ENCODE measurements at regions not wholly inside any gene's neighbourhood (a gene's known extent, or its start where the extent isn't known, plus 50 kb on each side); places are given as distances from the start of the nearest gene placed in this dataset.
A peak's percentile ranks its signal among the peaks of the same experiment; 100 is the strongest.

DNA sequence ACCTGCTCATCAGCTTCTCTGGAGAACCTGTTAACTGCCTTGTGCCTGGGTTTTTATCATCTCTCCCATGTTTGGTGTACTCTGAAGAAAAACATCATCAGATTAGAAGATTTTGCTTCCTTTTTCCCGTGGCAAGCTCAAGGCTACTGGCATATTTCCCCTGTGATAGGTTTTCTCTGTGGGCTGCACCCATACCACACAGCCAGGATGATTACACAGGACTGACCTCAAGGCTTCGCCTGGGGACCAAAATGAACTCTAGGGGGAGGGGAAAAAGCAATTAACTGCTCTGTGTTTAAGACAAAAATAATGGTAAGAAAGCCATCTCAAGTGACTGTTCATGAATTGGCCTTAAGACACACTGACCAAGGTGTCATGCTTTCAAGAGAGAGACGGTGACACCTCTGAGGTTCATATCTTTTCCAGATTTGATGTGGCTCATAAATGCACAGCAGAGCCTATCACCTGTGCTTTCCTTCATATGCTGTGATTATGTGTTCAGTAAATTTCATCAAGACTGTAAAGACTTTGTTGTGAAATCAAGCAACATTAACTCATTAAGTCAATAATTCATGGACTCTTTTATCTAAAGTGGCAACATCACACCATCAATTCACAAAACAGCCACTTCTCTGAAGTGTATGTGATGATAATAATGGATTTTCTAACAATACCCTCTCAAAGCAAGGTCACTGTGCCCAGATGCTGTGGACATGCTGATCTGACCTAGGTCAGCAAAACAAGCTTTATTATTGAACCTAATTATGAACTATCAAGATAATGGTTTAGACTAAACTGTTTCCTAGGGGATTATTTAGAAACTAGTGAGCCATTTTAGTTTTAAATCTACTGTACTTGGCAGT lies 427.9 kb downstream of the WDR72 start:
- Histone ChIP-seq H3K4me2 (ENCODE audit: low read length) (no peak overlapping the region), H3K4me3 (ENCODE audit: low read length) (no peak overlapping the region), H3K4me1 (ENCODE audit: control insufficient read depth, low read depth, low read length) (no peaks in the 10 kb centered on the region), H3K79me1 (ENCODE audit: low read length) (no peaks in the 10 kb centered on the region), H3K79me2 (ENCODE audit: control insufficient read depth, insufficient read depth, low read length) (no peaks in the 10 kb centered on the region), H2BK5ac (ENCODE audit: low read length) (no peak overlapping the region), H4K8ac (ENCODE audit: low read depth, low read length) (no peak overlapping the region), H3K4ac (ENCODE audit: low read depth, low read length) (no peak overlapping the region), H3K23ac (ENCODE audit: low read length) (no peak overlapping the region), H2AK5ac (ENCODE audit: low read length) (no peak overlapping the region), H2BK15ac (replicated peaks; ENCODE audit: low read depth) (no peak overlapping the region), H3K9ac (ENCODE audit: low read length) (no peak overlapping the region), H3K18ac (ENCODE audit: low read length) (no peak overlapping the region), H3K56ac (ENCODE audit: low read length) (no peak overlapping the region), H3K36me3 (ENCODE audit: control insufficient read depth, insufficient read depth, low read length) (no peaks in the 10 kb centered on the region), H2BK120ac (ENCODE audit: low read depth, low read length) (no peak overlapping the region), H3K27me3 (ENCODE audit: insufficient read depth, low read length, poor library complexity) (no peaks in the 10 kb centered on the region), H4K5ac (ENCODE audit: low read length) (no peak overlapping the region), H3K27ac (ENCODE audit: low read depth, low read length) (no peak overlapping the region)
- no CpG with 5 or more reads among the region's 3 CpGs for WGBS (ENCODE audit: extremely low coverage, insufficient coverage, low lambda C conversion rate)
- DNase-seq = no peak

DNA sequence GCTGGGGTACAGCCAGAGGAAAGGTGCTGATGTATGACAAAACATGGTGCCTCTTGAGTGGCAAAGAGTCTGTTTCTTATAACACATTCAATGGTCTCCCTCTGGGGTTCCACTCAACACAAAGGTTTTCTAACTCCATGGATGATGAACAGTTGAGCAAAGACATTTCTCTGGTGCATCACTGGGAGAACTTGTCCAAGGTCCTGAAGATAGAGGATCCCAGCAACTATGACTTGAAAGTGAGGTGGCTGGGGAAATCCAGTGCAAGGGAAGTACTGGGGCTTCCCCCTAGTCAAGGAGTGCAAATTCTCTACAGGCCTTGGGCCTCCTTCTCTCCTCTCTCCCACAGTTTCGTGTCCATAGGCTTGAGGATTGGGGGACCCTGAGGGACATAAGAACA lies 431.1 kb downstream of the WDR72 start:
- Histone ChIP-seq H3K27me3 (ENCODE audit: insufficient read depth, low read length, poor library complexity) (no peaks in the 10 kb centered on the region), H3K4me1 (ENCODE audit: control insufficient read depth, low read depth, low read length) (no peaks in the 10 kb centered on the region), H3K36me3 (ENCODE audit: control insufficient read depth, insufficient read depth, low read length) (no peaks in the 10 kb centered on the region), H2BK15ac (replicated peaks; ENCODE audit: low read depth) (no peak overlapping the region), H3K79me2 (ENCODE audit: control insufficient read depth, insufficient read depth, low read length) (no peaks in the 10 kb centered on the region), H3K4me2 (ENCODE audit: low read length) (no peak overlapping the region), H3K4ac (ENCODE audit: low read depth, low read length) (no peak overlapping the region), H3K27ac (ENCODE audit: low read depth, low read length) (no peak overlapping the region), H4K5ac (ENCODE audit: low read length) (no peak overlapping the region), H2BK120ac (ENCODE audit: low read depth, low read length) (no peak overlapping the region), H2BK5ac (ENCODE audit: low read length) (no peak overlapping the region), H3K9ac (ENCODE audit: low read length) (no peak overlapping the region), H4K8ac (ENCODE audit: low read depth, low read length) (no peak overlapping the region), H3K18ac (ENCODE audit: low read length) (no peak overlapping the region), H3K23ac (ENCODE audit: low read length) (no peak overlapping the region), H2AK5ac (ENCODE audit: low read length) (no peak overlapping the region), H3K56ac (ENCODE audit: low read length) (no peak overlapping the region), H3K79me1 (ENCODE audit: low read length) (no peaks in the 10 kb centered on the region), H3K4me3 (ENCODE audit: low read length) (no peak overlapping the region)
- no CpG with 5 or more reads among the region's 1 CpG for WGBS (ENCODE audit: extremely low coverage, insufficient coverage, low lambda C conversion rate)
- DNase-seq = peak; percentile 39

DNA sequence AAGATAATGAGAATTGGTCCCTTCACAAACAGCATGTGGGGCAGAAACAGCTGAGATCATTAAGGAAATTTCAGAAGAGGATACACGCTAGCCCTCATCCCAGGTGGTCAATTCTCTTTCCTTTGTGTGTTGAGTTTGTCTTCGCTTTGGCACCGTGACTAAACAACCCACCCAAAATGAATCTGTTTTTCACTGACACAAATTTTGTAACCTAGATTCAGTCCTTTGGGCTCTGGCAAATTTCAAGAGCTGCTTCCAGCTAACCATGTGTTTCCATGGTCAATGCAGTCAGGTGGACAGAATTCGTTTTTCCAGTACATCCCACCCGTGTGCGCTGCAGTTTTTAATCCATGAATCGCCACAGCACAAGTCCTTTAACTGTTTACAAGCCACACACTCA lies 435.4 kb downstream of the WDR72 start:
- no peak for DNase-seq
- no peaks in the 10 kb centered on the region for H3K27me3 ChIP-seq (ENCODE audit: insufficient read depth, low read length, poor library complexity)
- H3K79me2 ChIP-seq (ENCODE audit: control insufficient read depth, insufficient read depth, low read length) = no peaks in the 10 kb centered on the region
- H3K56ac ChIP-seq (ENCODE audit: low read length) = no peak overlapping the region
- no peak overlapping the region for H3K27ac ChIP-seq (ENCODE audit: low read depth, low read length)
- no peak overlapping the region for H3K4ac ChIP-seq (ENCODE audit: low read depth, low read length)
- H3K4me3 ChIP-seq (ENCODE audit: low read length) = no peak overlapping the region
- no peak overlapping the region for H2BK5ac ChIP-seq (ENCODE audit: low read length)
- H3K36me3 ChIP-seq (ENCODE audit: control insufficient read depth, insufficient read depth, low read length) = no peaks in the 10 kb centered on the region
- H2AK5ac ChIP-seq (ENCODE audit: low read length) = no peak overlapping the region
- no peak overlapping the region for H3K9ac ChIP-seq (ENCODE audit: low read length)
- no peak overlapping the region for H3K18ac ChIP-seq (ENCODE audit: low read length)
- H2BK120ac ChIP-seq (ENCODE audit: low read depth, low read length) = no peak overlapping the region
- H3K4me1 ChIP-seq (ENCODE audit: control insufficient read depth, low read depth, low read length) = no peaks in the 10 kb centered on the region
- no peaks in the 10 kb centered on the region for H3K79me1 ChIP-seq (ENCODE audit: low read length)
- no peak overlapping the region for H3K23ac ChIP-seq (ENCODE audit: low read length)
- H4K5ac ChIP-seq (ENCODE audit: low read length) = no peak overlapping the region
- no peak overlapping the region for H2BK15ac ChIP-seq (replicated peaks; ENCODE audit: low read depth)
- no peak overlapping the region for H4K8ac ChIP-seq (ENCODE audit: low read depth, low read length)
- no peak overlapping the region for H3K4me2 ChIP-seq (ENCODE audit: low read length)
- no CpG with 5 or more reads among the region's 7 CpGs for WGBS (ENCODE audit: extremely low coverage, insufficient coverage, low lambda C conversion rate)

DNA sequence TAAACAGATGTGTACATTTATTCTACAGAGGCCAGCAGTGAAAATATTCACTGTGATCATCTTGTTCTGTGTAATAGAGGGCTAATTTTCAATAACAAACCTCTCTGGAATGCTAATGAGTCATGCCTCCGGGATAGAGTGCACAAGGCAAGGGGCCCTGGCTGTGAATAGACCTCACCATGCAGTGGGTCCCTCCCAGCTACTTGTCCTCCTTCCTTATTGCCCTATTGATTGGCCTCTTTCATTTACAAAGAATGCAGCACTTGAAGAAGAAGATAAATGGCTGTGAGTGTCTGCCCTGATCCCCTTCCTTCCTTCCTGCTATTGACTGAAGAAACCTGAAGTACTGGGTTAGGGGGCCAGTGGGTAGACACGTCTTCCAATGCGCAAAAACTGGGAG lies 436.3 kb downstream of the WDR72 start:
- no peak overlapping the region for H4K5ac ChIP-seq (ENCODE audit: low read length)
- H3K9ac ChIP-seq (ENCODE audit: low read length) = no peak overlapping the region
- no peaks in the 10 kb centered on the region for H3K79me1 ChIP-seq (ENCODE audit: low read length)
- H2BK120ac ChIP-seq (ENCODE audit: low read depth, low read length) = no peak overlapping the region
- no peak overlapping the region for H2BK15ac ChIP-seq (replicated peaks; ENCODE audit: low read depth)
- H3K18ac ChIP-seq (ENCODE audit: low read length) = no peak overlapping the region
- H2BK5ac ChIP-seq (ENCODE audit: low read length) = no peak overlapping the region
- H3K4me1 ChIP-seq (ENCODE audit: control insufficient read depth, low read depth, low read length) = no peaks in the 10 kb centered on the region
- no peak overlapping the region for H3K27ac ChIP-seq (ENCODE audit: low read depth, low read length)
- DNase-seq = peak; percentile 51
- H3K27me3 ChIP-seq (ENCODE audit: insufficient read depth, low read length, poor library complexity) = no peaks in the 10 kb centered on the region
- H3K36me3 ChIP-seq (ENCODE audit: control insufficient read depth, insufficient read depth, low read length) = no peaks in the 10 kb centered on the region
- H2AK5ac ChIP-seq (ENCODE audit: low read length) = no peak overlapping the region
- no CpG with 5 or more reads among the region's 3 CpGs for WGBS (ENCODE audit: extremely low coverage, insufficient coverage, low lambda C conversion rate)
- H3K56ac ChIP-seq (ENCODE audit: low read length) = no peak overlapping the region
- H4K8ac ChIP-seq (ENCODE audit: low read depth, low read length) = no peak overlapping the region
- no peak overlapping the region for H3K23ac ChIP-seq (ENCODE audit: low read length)
- H3K79me2 ChIP-seq (ENCODE audit: control insufficient read depth, insufficient read depth, low read length) = no peaks in the 10 kb centered on the region
- no peak overlapping the region for H3K4ac ChIP-seq (ENCODE audit: low read depth, low read length)
- H3K4me2 ChIP-seq (ENCODE audit: low read length) = no peak overlapping the region
- H3K4me3 ChIP-seq (ENCODE audit: low read length) = no peak overlapping the region

DNA sequence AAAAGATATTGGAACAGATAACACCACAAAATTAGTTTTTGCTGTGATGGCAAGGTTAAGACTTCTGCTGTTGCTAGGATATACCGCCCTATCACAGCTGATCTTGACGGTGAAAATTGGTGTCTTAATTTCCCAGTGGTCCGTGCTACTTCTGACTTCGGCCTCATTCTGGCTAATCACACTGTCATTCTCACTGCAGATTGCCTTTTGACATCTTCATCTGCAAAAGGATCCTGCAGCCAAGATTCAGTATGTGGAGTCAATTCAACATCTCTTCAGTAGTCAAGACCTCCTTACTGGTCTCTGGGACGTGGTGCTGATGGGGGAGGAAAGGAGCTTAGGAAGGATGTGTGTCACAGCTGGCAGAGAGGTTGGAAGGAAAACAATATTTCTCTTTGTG lies 438.6 kb downstream of the WDR72 start:
- H3K4me1 ChIP-seq (ENCODE audit: control insufficient read depth, low read depth, low read length) = no peaks in the 10 kb centered on the region
- H2BK120ac ChIP-seq (ENCODE audit: low read depth, low read length) = no peak overlapping the region
- no peak overlapping the region for H3K4ac ChIP-seq (ENCODE audit: low read depth, low read length)
- H4K5ac ChIP-seq (ENCODE audit: low read length) = no peak overlapping the region
- H3K79me2 ChIP-seq (ENCODE audit: control insufficient read depth, insufficient read depth, low read length) = no peaks in the 10 kb centered on the region
- no peak overlapping the region for H2BK15ac ChIP-seq (replicated peaks; ENCODE audit: low read depth)
- H3K18ac ChIP-seq (ENCODE audit: low read length) = no peak overlapping the region
- H3K9ac ChIP-seq (ENCODE audit: low read length) = no peak overlapping the region
- H3K56ac ChIP-seq (ENCODE audit: low read length) = no peak overlapping the region
- H4K8ac ChIP-seq (ENCODE audit: low read depth, low read length) = no peak overlapping the region
- no peaks in the 10 kb centered on the region for H3K79me1 ChIP-seq (ENCODE audit: low read length)
- H2AK5ac ChIP-seq (ENCODE audit: low read length) = no peak overlapping the region
- H3K27ac ChIP-seq (ENCODE audit: low read depth, low read length) = no peak overlapping the region
- no peak for DNase-seq
- no peak overlapping the region for H3K23ac ChIP-seq (ENCODE audit: low read length)
- H3K27me3 ChIP-seq (ENCODE audit: insufficient read depth, low read length, poor library complexity) = no peaks in the 10 kb centered on the region
- H3K4me3 ChIP-seq (ENCODE audit: low read length) = no peak overlapping the region
- no peaks in the 10 kb centered on the region for H3K36me3 ChIP-seq (ENCODE audit: control insufficient read depth, insufficient read depth, low read length)
- no peak overlapping the region for H2BK5ac ChIP-seq (ENCODE audit: low read length)
- no peak overlapping the region for H3K4me2 ChIP-seq (ENCODE audit: low read length)
- no CpG with 5 or more reads among the region's 5 CpGs for WGBS (ENCODE audit: extremely low coverage, insufficient coverage, low lambda C conversion rate)

DNA sequence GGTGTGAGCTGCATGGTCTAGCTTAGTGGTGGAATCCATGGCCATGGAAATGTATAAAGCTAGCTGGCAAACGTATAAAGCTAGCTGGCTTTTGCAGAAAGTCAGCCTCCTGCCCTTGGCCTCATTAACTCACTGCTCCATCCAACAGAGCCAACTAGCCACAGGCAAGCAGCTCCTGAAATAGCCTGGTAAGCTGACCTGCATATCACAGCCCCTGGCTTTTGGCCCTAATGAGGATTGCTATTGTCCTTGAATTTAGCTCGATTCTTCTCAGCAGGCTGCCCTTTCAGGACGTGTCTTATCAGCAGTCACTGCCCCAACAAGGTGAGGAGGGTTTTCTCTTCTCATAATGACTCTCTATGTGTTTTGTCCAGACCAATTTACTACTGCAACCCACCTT lies 446.8 kb downstream of the WDR72 start:
- H3K56ac ChIP-seq (ENCODE audit: low read length) = no peak overlapping the region
- H3K36me3 ChIP-seq (ENCODE audit: control insufficient read depth, insufficient read depth, low read length) = no peaks in the 10 kb centered on the region
- H3K79me1 ChIP-seq (ENCODE audit: low read length) = no peaks in the 10 kb centered on the region
- no peak overlapping the region for H3K4ac ChIP-seq (ENCODE audit: low read depth, low read length)
- H3K23ac ChIP-seq (ENCODE audit: low read length) = no peak overlapping the region
- peaks cover 8% of the 10 kb centered on the region for H3K4me1 ChIP-seq (ENCODE audit: control insufficient read depth, low read depth, low read length)
- no peak overlapping the region for H4K8ac ChIP-seq (ENCODE audit: low read depth, low read length)
- no peak overlapping the region for H2BK15ac ChIP-seq (replicated peaks; ENCODE audit: low read depth)
- no peak overlapping the region for H3K4me3 ChIP-seq (ENCODE audit: low read length)
- no peak overlapping the region for H3K18ac ChIP-seq (ENCODE audit: low read length)
- WGBS (ENCODE audit: extremely low coverage, insufficient coverage, low lambda C conversion rate) = no CpG with 5 or more reads among the region's 3 CpGs
- H2BK5ac ChIP-seq (ENCODE audit: low read length) = no peak overlapping the region
- no peak overlapping the region for H4K5ac ChIP-seq (ENCODE audit: low read length)
- H2AK5ac ChIP-seq (ENCODE audit: low read length) = no peak overlapping the region
- H3K27ac ChIP-seq (ENCODE audit: low read depth, low read length) = no peak overlapping the region
- no peak overlapping the region for H3K4me2 ChIP-seq (ENCODE audit: low read length)
- H3K27me3 ChIP-seq (ENCODE audit: insufficient read depth, low read length, poor library complexity) = no peaks in the 10 kb centered on the region
- H3K79me2 ChIP-seq (ENCODE audit: control insufficient read depth, insufficient read depth, low read length) = no peaks in the 10 kb centered on the region
- DNase-seq = peak; percentile 78
- H3K9ac ChIP-seq (ENCODE audit: low read length) = no peak overlapping the region
- no peak overlapping the region for H2BK120ac ChIP-seq (ENCODE audit: low read depth, low read length)

Measured in mesendoderm (in vitro differentiated cells).